Ishikawa (cell line): ENCODE measurements at regions not wholly inside any gene's neighbourhood (a gene's known extent, or its start where the extent isn't known, plus 50 kb on each side); places are given as distances from the start of the nearest gene placed in this dataset.

Experiments used
- CEBPB ChIP-seq: IDR thresholded peaks from 2 replicates; pipeline ENCODE4 v1.6.1; 2012
- CREB1 ChIP-seq: IDR thresholded peaks from 2 replicates; pipeline ENCODE4 v1.6.1; 2012; ENCODE audit warnings: low read depth
- EGR1 ChIP-seq: IDR thresholded peaks from 2 replicates; pipeline ENCODE4 v1.6.1; 2012
- EP300 ChIP-seq: IDR thresholded peaks from 2 replicates; pipeline ENCODE4 v1.6.1; 2012; ENCODE audit warnings: borderline replicate concordance
- FOXM1 ChIP-seq: IDR thresholded peaks from 2 replicates; pipeline ENCODE4 v1.6.1; 2012; ENCODE audit warnings: low read depth, borderline replicate concordance
- MAX ChIP-seq: IDR thresholded peaks from 2 replicates; pipeline ENCODE4 v1.6.1; 2012
- NFIC ChIP-seq: IDR thresholded peaks from 2 replicates; pipeline ENCODE4 v1.6.1; 2012
- RAD21 ChIP-seq: IDR thresholded peaks from 2 replicates; pipeline ENCODE4 v1.6.1; 2012; ENCODE audit warnings: low read depth
- TAF1 ChIP-seq: IDR thresholded peaks from 2 replicates; pipeline ENCODE4 v1.6.1; 2012; ENCODE audit warnings: low read depth, mild to moderate bottlenecking
- TCF12 ChIP-seq: IDR thresholded peaks from 2 replicates; pipeline ENCODE4 v1.6.1; 2012; ENCODE audit warnings: low read depth
- TEAD4 ChIP-seq: IDR thresholded peaks from 2 replicates; pipeline ENCODE4 v1.6.1; 2012
- USF1 ChIP-seq: IDR thresholded peaks from 2 replicates; pipeline ENCODE4 v1.6.1; 2012
- YY1 ChIP-seq: IDR thresholded peaks from 2 replicates; pipeline ENCODE4 v1.6.1; 2012; ENCODE audit warnings: low read depth
- ZBTB7A ChIP-seq: IDR thresholded peaks from 2 replicates; pipeline ENCODE4 v1.6.1; 2012; ENCODE audit warnings: low read depth
- TF ChIP-seq, protein P1 (sequence below): IDR thresholded peaks from 2 replicates; pipeline ENCODE4 v1.6.1; 2012; ENCODE audit warnings: low read depth, mild to moderate bottlenecking

- TF ChIP-seq NFIC = no peak
- TF ChIP-seq TAF1 = no peak
- TF ChIP-seq, protein P1, sequence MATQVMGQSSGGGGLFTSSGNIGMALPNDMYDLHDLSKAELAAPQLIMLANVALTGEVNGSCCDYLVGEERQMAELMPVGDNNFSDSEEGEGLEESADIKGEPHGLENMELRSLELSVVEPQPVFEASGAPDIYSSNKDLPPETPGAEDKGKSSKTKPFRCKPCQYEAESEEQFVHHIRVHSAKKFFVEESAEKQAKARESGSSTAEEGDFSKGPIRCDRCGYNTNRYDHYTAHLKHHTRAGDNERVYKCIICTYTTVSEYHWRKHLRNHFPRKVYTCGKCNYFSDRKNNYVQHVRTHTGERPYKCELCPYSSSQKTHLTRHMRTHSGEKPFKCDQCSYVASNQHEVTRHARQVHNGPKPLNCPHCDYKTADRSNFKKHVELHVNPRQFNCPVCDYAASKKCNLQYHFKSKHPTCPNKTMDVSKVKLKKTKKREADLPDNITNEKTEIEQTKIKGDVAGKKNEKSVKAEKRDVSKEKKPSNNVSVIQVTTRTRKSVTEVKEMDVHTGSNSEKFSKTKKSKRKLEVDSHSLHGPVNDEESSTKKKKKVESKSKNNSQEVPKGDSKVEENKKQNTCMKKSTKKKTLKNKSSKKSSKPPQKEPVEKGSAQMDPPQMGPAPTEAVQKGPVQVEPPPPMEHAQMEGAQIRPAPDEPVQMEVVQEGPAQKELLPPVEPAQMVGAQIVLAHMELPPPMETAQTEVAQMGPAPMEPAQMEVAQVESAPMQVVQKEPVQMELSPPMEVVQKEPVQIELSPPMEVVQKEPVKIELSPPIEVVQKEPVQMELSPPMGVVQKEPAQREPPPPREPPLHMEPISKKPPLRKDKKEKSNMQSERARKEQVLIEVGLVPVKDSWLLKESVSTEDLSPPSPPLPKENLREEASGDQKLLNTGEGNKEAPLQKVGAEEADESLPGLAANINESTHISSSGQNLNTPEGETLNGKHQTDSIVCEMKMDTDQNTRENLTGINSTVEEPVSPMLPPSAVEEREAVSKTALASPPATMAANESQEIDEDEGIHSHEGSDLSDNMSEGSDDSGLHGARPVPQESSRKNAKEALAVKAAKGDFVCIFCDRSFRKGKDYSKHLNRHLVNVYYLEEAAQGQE = peak; percentile 65
Observed at GRCh38 chr15:53328341-53328740, 431.1 kb downstream of the WDR72 start.

DNA sequence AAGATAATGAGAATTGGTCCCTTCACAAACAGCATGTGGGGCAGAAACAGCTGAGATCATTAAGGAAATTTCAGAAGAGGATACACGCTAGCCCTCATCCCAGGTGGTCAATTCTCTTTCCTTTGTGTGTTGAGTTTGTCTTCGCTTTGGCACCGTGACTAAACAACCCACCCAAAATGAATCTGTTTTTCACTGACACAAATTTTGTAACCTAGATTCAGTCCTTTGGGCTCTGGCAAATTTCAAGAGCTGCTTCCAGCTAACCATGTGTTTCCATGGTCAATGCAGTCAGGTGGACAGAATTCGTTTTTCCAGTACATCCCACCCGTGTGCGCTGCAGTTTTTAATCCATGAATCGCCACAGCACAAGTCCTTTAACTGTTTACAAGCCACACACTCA, 435.4 kb downstream of the WDR72 start:
- TF ChIP-seq USF1 (no peak), ZBTB7A (no peak), TAF1 (no peak), CEBPB (no peak)

- TF ChIP-seq MAX (no peak), FOXM1 (no peak), TCF12 (no peak), NFIC (no peak), CREB1 (no peak), EP300 (no peak), USF1 (no peak), YY1 (no peak), RAD21 (no peak), CEBPB (no peak), TAF1 (no peak), ZBTB7A (no peak)
- TF ChIP-seq, protein P1 = no peak
Observed at GRCh38 chr15:53323191-53323590, 436.3 kb downstream of the WDR72 start.

GRCh38 chr15:53320816-53321215, 438.6 kb downstream of the WDR72 start:
- TF ChIP-seq NFIC (no peak), MAX (no peak), YY1 (no peak), EGR1 (no peak)

GRCh38 chr15:53312707-53313106, 446.8 kb downstream of the WDR72 start:
- TF ChIP-seq EGR1 (no peak), ZBTB7A (no peak), YY1 (no peak), USF1 (no peak), TCF12 (no peak), EP300 (no peak), TEAD4 (no peak)

- TF ChIP-seq CEBPB (no peak), CREB1 (no peak), USF1 (no peak), FOXM1 (no peak), RAD21 (no peak), TAF1 (no peak), ZBTB7A (no peak)
Observed at GRCh38 chr15:53310709-53311108, 448.8 kb downstream of the WDR72 start.
